SKM-1 treated with dmso at 0.1 percent for 144 hours (cell line): ENCODE measurements at regions not wholly inside any gene's neighbourhood (a gene's known extent, or its start where the extent isn't known, plus 50 kb on each side); places are given as distances from the start of the nearest gene placed in this dataset.

Source experiments
- DNase-seq: peaks from one replicate; lab custom pipeline; 2025; ENCODE audit not compliant: unreplicated experiment; lab: John Stamatoyannopoulos, UW

- DNase-seq = no peak
Observed at GRCh38 chr12:85352016-85352415, 72.0 kb downstream of the ALX1 start.

- DNase-seq = no peak
Observed at GRCh38 chr12:85356596-85357385, 76.8 kb downstream of the ALX1 start.

GRCh38 chr12:85357609-85358008, 77.6 kb downstream of the ALX1 start:
- DNase-seq = no peak

- DNase-seq = no peak
Observed at GRCh38 chr12:85358715-85359114, 78.7 kb downstream of the ALX1 start.

- no peak for DNase-seq
Observed at GRCh38 chr12:85363382-85364190, 83.6 kb downstream of the ALX1 start.

- no peak for DNase-seq
Observed at GRCh38 chr12:85367936-85368335, 87.9 kb downstream of the ALX1 start.

GRCh38 chr12:85369365-85370154, 89.5 kb downstream of the ALX1 start:
- no peak for DNase-seq

- DNase-seq = no peak
Observed at GRCh38 chr12:85373045-85373444, 93.0 kb downstream of the ALX1 start.

- no peak for DNase-seq
Observed at GRCh38 chr12:85374981-85375380, 95.0 kb downstream of the ALX1 start.

- DNase-seq = no peak
Observed at GRCh38 chr12:85385406-85385805, 105.4 kb downstream of the ALX1 start.

- no peak for DNase-seq
Observed at GRCh38 chr12:85390266-85390665, 110.2 kb downstream of the ALX1 start.

- DNase-seq = no peak
Observed at GRCh38 chr12:85392508-85392907, 112.5 kb downstream of the ALX1 start.

- no peak for DNase-seq
Observed at GRCh38 chr12:85393606-85394005, 113.6 kb downstream of the ALX1 start.

- no peak for DNase-seq
Observed at GRCh38 chr12:85394065-85394464, 114.0 kb downstream of the ALX1 start.

- DNase-seq = no peak
Observed at GRCh38 chr12:85394809-85395208, 114.8 kb downstream of the ALX1 start.

- no peak for DNase-seq
Observed at GRCh38 chr12:85405262-85405661, 125.2 kb downstream of the ALX1 start.

- no peak for DNase-seq
Observed at GRCh38 chr12:85405781-85406522, 125.9 kb downstream of the ALX1 start.

GRCh38 chr12:85413266-85413665, 133.2 kb downstream of the ALX1 start:
- no peak for DNase-seq

GRCh38 chr12:85422762-85423161, 142.7 kb downstream of the ALX1 start:
- DNase-seq = no peak

- no peak for DNase-seq
Observed at GRCh38 chr12:85423947-85424346, 143.9 kb downstream of the ALX1 start.
